ENCODE measurements at regions not wholly inside any gene's neighbourhood (a gene's known extent, or its start where the extent isn't known, plus 50 kb on each side); places are given as distances from the start of the nearest gene placed in this dataset.

DNA sequence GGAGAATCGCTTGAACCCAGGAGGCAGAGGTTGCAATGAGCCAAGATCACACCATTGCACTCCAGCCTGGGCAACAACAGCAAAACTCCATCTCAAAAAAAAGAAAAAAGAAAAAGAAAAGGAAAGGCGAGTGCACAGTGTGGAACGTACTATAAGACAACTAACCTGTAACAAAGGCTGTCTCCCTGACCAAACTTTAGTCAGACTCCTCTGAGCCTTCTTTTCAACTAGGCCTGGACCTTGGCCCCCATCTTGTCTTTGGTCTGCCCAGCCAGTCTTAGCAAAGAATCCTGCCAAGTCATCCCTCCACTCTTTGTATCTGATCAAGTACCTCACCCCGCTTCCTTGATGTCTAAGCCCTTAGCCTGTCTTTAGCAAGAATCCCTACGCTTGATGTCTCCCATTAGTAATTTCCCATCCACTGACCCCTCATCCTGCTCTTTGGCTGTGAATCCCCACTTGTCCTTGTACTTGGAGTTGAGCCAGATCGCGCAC is 68.9 kb upstream of the KDM7A start:
- Histone ChIP-seq H2BK5ac (ENCODE audit: insufficient read length, low read length) (no peak overlapping the region), H3K23me2 (ENCODE audit: insufficient read length, low read depth, low read length, poor library complexity, severe bottlenecking) (no peaks in the 10 kb centered on the region), H4K20me1 (ENCODE audit: control insufficient read depth, insufficient read depth, insufficient read length) (no peaks in the 10 kb centered on the region), H2BK120ac (ENCODE audit: low read depth, low read length, poor library complexity, severe bottlenecking) (no peak overlapping the region), H3K18ac (ENCODE audit: insufficient read length, low read depth, low read length) (no peak overlapping the region), H3K79me1 (ENCODE audit: insufficient read depth, low read depth, low read length, poor library complexity, severe bottlenecking) (no peaks in the 10 kb centered on the region), H3K4me2 (ENCODE audit: insufficient read depth, insufficient read length, low read length) (no peak overlapping the region), H2BK15ac (ENCODE audit: low read depth, low read length) (no peak overlapping the region), H2BK12ac (ENCODE audit: insufficient read length, low read depth, low read length) (no peak overlapping the region), H3K4ac (ENCODE audit: low read depth, low read length) (no peak overlapping the region), H4K8ac (replicated peaks; ENCODE audit: insufficient read length, low read depth, low read length) (no peak overlapping the region), H3K14ac (ENCODE audit: insufficient read depth, low read length) (no peak overlapping the region), H3K79me2 (ENCODE audit: insufficient read depth, low read length) (no peaks in the 10 kb centered on the region), H3K27ac (ENCODE audit: insufficient read length, low read depth, low read length) (no peak overlapping the region), H4K5ac (ENCODE audit: insufficient read length, low read depth, low read length) (no peak overlapping the region), H3T11ph (ENCODE audit: low read length) (no peak overlapping the region), H3K23ac (ENCODE audit: insufficient read length, low read depth, low read length) (no peak overlapping the region), H4K91ac (ENCODE audit: insufficient read length, low read depth, low read length) (no peak overlapping the region), H3K4me1 (ENCODE audit: insufficient read depth, low read length) (no peaks in the 10 kb centered on the region), H3K9me3 (ENCODE audit: control insufficient read depth, low read depth, low read length) (no peaks in the 10 kb centered on the region), H2AFZ (ENCODE audit: low read length) (no peak overlapping the region), H3K27me3 (ENCODE audit: insufficient read depth, low read length) (no peaks in the 10 kb centered on the region), H3K56ac (ENCODE audit: insufficient read length, low read depth, low read length) (no peak overlapping the region), H3K9ac (ENCODE audit: extremely low read depth, insufficient read length, low read length) (no peak overlapping the region), H2BK20ac (ENCODE audit: low read depth, low read length, poor library complexity, severe bottlenecking) (no peak overlapping the region), H2AK5ac (ENCODE audit: insufficient read length, low read length) (no peak overlapping the region)
- DNase-seq: no peak
- TF ChIP-seq CTCF (conservative IDR thresholded peaks at IDR 0.05): no peak
- no peaks in the 10 kb centered on the region for H3K36me3 Mint-ChIP-seq (ENCODE audit: insufficient read depth in 1 of 3, low read depth in 3 of 3)
- peak overlapping the region in 1 of 3 experiments; percentile 32; a peak in 1 of 7 replicates for H3K27ac Mint-ChIP-seq
- no peaks in the 10 kb centered on the region for H3K9me3 Mint-ChIP-seq
- no CpG with 5 or more reads among the region's 7 CpGs for WGBS (ENCODE audit: extremely low coverage, insufficient read length, low lambda C conversion rate)
- H3K4me3 Mint-ChIP-seq: no peak overlapping the region
- no peaks in the 10 kb centered on the region; the same call in 1 of the 2 replicates for H3K27me3 Mint-ChIP-seq (ENCODE audit: low read depth)
- H3K4me1 Mint-ChIP-seq: no peaks in the 10 kb centered on the region

All from H9 (cell line).